Fibroblast of lung (primary cell): ENCODE measurements at regions not wholly inside any gene's neighbourhood (a gene's known extent, or its start where the extent isn't known, plus 50 kb on each side); places are given as distances from the start of the nearest gene placed in this dataset.

ENCODE experiments used
- DNase-seq, 2 donors: peaks; one replicate each; pipeline versions ENCODE4 v3.0.0 to v3.0.0-alpha.2; 2010; ENCODE audit warnings: low read depth in 2 of 2
- H2AFZ ChIP-seq: 2 replicates; pipeline ENCODE4 v1.5.1; 2012; ENCODE audit warnings: low read length, control low read depth, inconsistent platforms
- H3K27ac ChIP-seq: 2 replicates; pipeline ENCODE4 v1.5.1; 2011; ENCODE audit warnings: low read length, control low read depth; ENCODE audit not compliant: insufficient read depth
- H3K27me3 ChIP-seq: 2 replicates; pipeline ENCODE4 v1.5.1; 2011; ENCODE audit warnings: mild to moderate bottlenecking, low read length; ENCODE audit not compliant: control insufficient read depth, insufficient read depth
- H3K36me3 ChIP-seq: 2 replicates; pipeline ENCODE4 v1.5.1; 2011; ENCODE audit warnings: low read length; ENCODE audit not compliant: control insufficient read depth, insufficient read depth
- H3K4me1 ChIP-seq: 2 replicates; pipeline ENCODE4 v1.5.1; 2011; ENCODE audit warnings: low read length; ENCODE audit not compliant: control insufficient read depth, insufficient read depth; ENCODE audit errors: extremely low read depth
- H3K4me2 ChIP-seq: 2 replicates; pipeline ENCODE4 v1.5.1; 2011; ENCODE audit warnings: low read length, control low read depth; ENCODE audit not compliant: insufficient read depth; ENCODE audit errors: extremely low read depth
- H3K4me3 ChIP-seq, 4 experiments: fragments of 200-600 bp in 1 of 4; sonication (generic) in 1 of 4; replicated peaks in 1 of 4; 2 replicates each; pipeline ENCODE4 v1.5.1; 2011 to 2016; ENCODE audit warnings: low read length in 4 of 4, low read depth in 3 of 4, mild to moderate bottlenecking in 3 of 4, control low read depth in 2 of 4, inconsistent platforms in 1 of 4, mixed read lengths in 1 of 4; ENCODE audit not compliant: insufficient read depth in 1 of 4; ENCODE audit errors: control extremely low read depth in 1 of 4
- H3K79me2 ChIP-seq: 2 replicates; pipeline ENCODE4 v1.5.1; 2012; ENCODE audit warnings: mild to moderate bottlenecking, low read length, inconsistent platforms; ENCODE audit not compliant: control insufficient read depth, insufficient read depth
- H3K9ac ChIP-seq: 2 replicates; pipeline ENCODE4 v1.5.1; 2011; ENCODE audit warnings: mild to moderate bottlenecking, low read length, control low read depth; ENCODE audit not compliant: insufficient read depth
- H3K9me3 ChIP-seq: 2 replicates; pipeline ENCODE4 v1.5.1; 2012; ENCODE audit warnings: low read depth, low read length; ENCODE audit not compliant: control insufficient read depth, insufficient read depth
- H4K20me1 ChIP-seq: 2 replicates; pipeline ENCODE4 v1.5.1; 2011; ENCODE audit warnings: low read length; ENCODE audit not compliant: control insufficient read depth, insufficient read depth; ENCODE audit errors: extremely low read depth
- CTCF ChIP-seq, 2 donors: IDR thresholded peaks in 1 of 2; conservative IDR thresholded peaks in 1 of 2; 1 replicate in 1 of 2; 2 replicates in 1 of 2; pipeline ENCODE4 v1.5.1; 2011 to 2012; ENCODE audit warnings: low read length in 2 of 2, control low read depth in 1 of 2, inconsistent platforms in 1 of 2, low read depth in 1 of 2, mild to moderate bottlenecking in 1 of 2
- EZH2 ChIP-seq: IDR thresholded peaks from 2 replicates; pipeline ENCODE4 v1.5.1; 2012; ENCODE audit warnings: low read length, control low read depth, mild to moderate bottlenecking; ENCODE audit errors: missing control alignments

- Histone ChIP-seq H3K4me2 (no peak overlapping the region), H3K79me2 (no peaks in the 10 kb centered on the region), H2AFZ (no peak overlapping the region), H3K9me3 (no peaks in the 10 kb centered on the region), H4K20me1 (no peaks in the 10 kb centered on the region), H3K27me3 (no peaks in the 10 kb centered on the region), H3K36me3 (no peaks in the 10 kb centered on the region), H3K4me3 (no peak overlapping the region), H3K4me1 (no peaks in the 10 kb centered on the region), H3K27ac (no peak overlapping the region), H3K9ac (no peak overlapping the region)
- TF ChIP-seq EZH2 (no peak), CTCF (conservative IDR thresholded peaks at IDR 0.05 in 1 of 2, IDR thresholded peaks at IDR 0.05 in 1 of 2; ENCODE audit: low read depth in 1 of 2, low read length in 2 of 2) (no peak)
- DNase-seq: no peak
Measured at GRCh38 chr1:163509114-163509513, 187.4 kb downstream of the NUF2 start.

- Histone ChIP-seq H3K9ac (no peak overlapping the region), H3K27ac (no peak overlapping the region), H2AFZ (no peak overlapping the region), H3K4me3 (no peak overlapping the region), H3K36me3 (no peaks in the 10 kb centered on the region), H3K9me3 (no peaks in the 10 kb centered on the region), H3K27me3 (no peaks in the 10 kb centered on the region), H3K4me2 (no peak overlapping the region), H3K79me2 (no peaks in the 10 kb centered on the region), H3K4me1 (no peaks in the 10 kb centered on the region), H4K20me1 (no peaks in the 10 kb centered on the region)
- no peak for DNase-seq
- TF ChIP-seq EZH2 (no peak), CTCF (conservative IDR thresholded peaks at IDR 0.05 in 1 of 2, IDR thresholded peaks at IDR 0.05 in 1 of 2; ENCODE audit: low read depth in 1 of 2, low read length in 2 of 2) (no peak)
Measured at GRCh38 chr1:163512349-163512989, 190.7 kb downstream of the NUF2 start.

GRCh38 chr1:163523375-163524029 is 201.7 kb downstream of the NUF2 start:
- no peaks in the 10 kb centered on the region for H3K27me3 ChIP-seq
- H3K27ac ChIP-seq: no peak overlapping the region
- no peaks in the 10 kb centered on the region for H3K79me2 ChIP-seq
- no peak overlapping the region for H3K9ac ChIP-seq
- no peaks in the 10 kb centered on the region for H4K20me1 ChIP-seq
- H2AFZ ChIP-seq: no peak overlapping the region
- H3K4me2 ChIP-seq: no peak overlapping the region
- H3K36me3 ChIP-seq: no peaks in the 10 kb centered on the region
- no peak for DNase-seq
- H3K9me3 ChIP-seq: no peaks in the 10 kb centered on the region
- H3K4me3 ChIP-seq: no peak overlapping the region
- TF ChIP-seq CTCF (conservative IDR thresholded peaks at IDR 0.05 in 1 of 2, IDR thresholded peaks at IDR 0.05 in 1 of 2; ENCODE audit: low read depth in 1 of 2, low read length in 2 of 2): no peak
- TF ChIP-seq EZH2: no peak
- H3K4me1 ChIP-seq: no peaks in the 10 kb centered on the region
